ENCODE measurements at regions not wholly inside any gene's neighbourhood (a gene's known extent, or its start where the extent isn't known, plus 50 kb on each side); places are given as distances from the start of the nearest gene placed in this dataset.

- intact Hi-C loops (cut with micrococcal nuclease), result no loop called here
- no peaks in the 10 kb centered on the region for H3K36me3 Mint-ChIP-seq
- no peaks in the 10 kb centered on the region for H3K27me3 Mint-ChIP-seq (ENCODE audit: low read depth in 3 of 3)
- H4K20me1 ChIP-seq (ENCODE audit: insufficient read depth, low read length), result no peaks in the 10 kb centered on the region
- H3K4me1 Mint-ChIP-seq, result no peaks in the 10 kb centered on the region
- no peak overlapping the region for H3K9ac ChIP-seq (ENCODE audit: insufficient read depth, low read length, poor library complexity, severe bottlenecking)
- no CpG with 5 or more reads among the region's 4 CpGs for WGBS (ENCODE audit: insufficient coverage)
- H3K4me1 ChIP-seq (ENCODE audit: control insufficient read depth in 1 of 2, insufficient read depth in 2 of 2, low read length in 2 of 2), result no peaks in the 10 kb centered on the region
- TF ChIP-seq CTCF (IDR thresholded peaks at IDR 0.05), result no peak
- H3K27ac ChIP-seq (ENCODE audit: low read depth in 1 of 2, low read length in 2 of 2), result no peak overlapping the region
- H3K27ac Mint-ChIP-seq, result no peak overlapping the region
- DNase-seq, result no peak
- no peaks in the 10 kb centered on the region for H3K79me2 ChIP-seq (ENCODE audit: insufficient read depth, low read length)
- no peak overlapping the region for H3K4me3 ChIP-seq (replicated peaks in 1 of 3; ENCODE audit: low read depth in 2 of 3, low read length in 3 of 3)
- peaks cover 0 to 11% (median 4%) of the 10 kb centered on the region in 7 donors for H3K9me3 Mint-ChIP-seq
- H3K4me3 Mint-ChIP-seq, result no peak overlapping the region
- H3K36me3 ChIP-seq (replicated peaks in 1 of 2; ENCODE audit: control insufficient read depth in 1 of 2, insufficient read depth in 2 of 2, low read length in 2 of 2), result no peaks in the 10 kb centered on the region
- no peaks in the 10 kb centered on the region for H3K27me3 ChIP-seq (ENCODE audit: control insufficient read depth in 2 of 2, insufficient read depth in 2 of 2, low read length in 2 of 2)
- H2AFZ ChIP-seq (ENCODE audit: insufficient read depth, low read depth, low read length, poor library complexity, severe bottlenecking), result no peak overlapping the region
- peaks cover 3 to 6% of the 10 kb centered on the region in 2 donors for H3K9me3 ChIP-seq (replicated peaks in 1 of 2; ENCODE audit: control insufficient read depth in 1 of 2, insufficient read depth in 1 of 2, low read length in 2 of 2)
- no peak overlapping the region for H3K4me2 ChIP-seq (replicated peaks; ENCODE audit: extremely low read depth, low read length, poor library complexity, severe bottlenecking)
These were observed 179.4 kb upstream of the RGMB start for GRCh38 chr5:98594098-98594497.

GRCh38 chr5:98599016-98599415 is 174.4 kb upstream of the RGMB start:
- intact Hi-C loops (cut with micrococcal nuclease), result no loop called here
- H3K27ac ChIP-seq (ENCODE audit: low read depth in 1 of 2, low read length in 2 of 2), result no peak overlapping the region
- no peaks in the 10 kb centered on the region for H3K27me3 Mint-ChIP-seq (ENCODE audit: low read depth in 3 of 3)
- H3K27me3 ChIP-seq (ENCODE audit: control insufficient read depth in 2 of 2, insufficient read depth in 2 of 2, low read length in 2 of 2), result no peaks in the 10 kb centered on the region
- H3K79me2 ChIP-seq (ENCODE audit: insufficient read depth, low read length), result no peaks in the 10 kb centered on the region
- DNase-seq, result no peak
- no CpG with 5 or more reads among the region's 1 CpG for WGBS (ENCODE audit: insufficient coverage)
- H3K4me3 ChIP-seq (replicated peaks in 1 of 3; ENCODE audit: low read depth in 2 of 3, low read length in 3 of 3), result no peak overlapping the region
- no peaks in the 10 kb centered on the region for H4K20me1 ChIP-seq (ENCODE audit: insufficient read depth, low read length)
- H3K27ac Mint-ChIP-seq, result no peak overlapping the region
- H3K4me3 Mint-ChIP-seq, result no peak overlapping the region
- no peak overlapping the region for H3K4me2 ChIP-seq (replicated peaks; ENCODE audit: extremely low read depth, low read length, poor library complexity, severe bottlenecking)
- H3K9me3 Mint-ChIP-seq, result peaks cover 0 to 14% (median 5%) of the 10 kb centered on the region in 7 donors
- no peaks in the 10 kb centered on the region for H3K36me3 Mint-ChIP-seq
- H3K4me1 Mint-ChIP-seq, result no peaks in the 10 kb centered on the region
- TF ChIP-seq CTCF (IDR thresholded peaks at IDR 0.05), result no peak
- no peak overlapping the region for H3K9ac ChIP-seq (ENCODE audit: insufficient read depth, low read length, poor library complexity, severe bottlenecking)
- no peaks in the 10 kb centered on the region for H3K36me3 ChIP-seq (replicated peaks in 1 of 2; ENCODE audit: control insufficient read depth in 1 of 2, insufficient read depth in 2 of 2, low read length in 2 of 2)
- H3K4me1 ChIP-seq (ENCODE audit: control insufficient read depth in 1 of 2, insufficient read depth in 2 of 2, low read length in 2 of 2), result no peaks in the 10 kb centered on the region
- peaks cover 9 to 11% of the 10 kb centered on the region in 2 donors for H3K9me3 ChIP-seq (replicated peaks in 1 of 2; ENCODE audit: control insufficient read depth in 1 of 2, insufficient read depth in 1 of 2, low read length in 2 of 2)
- H2AFZ ChIP-seq (ENCODE audit: insufficient read depth, low read depth, low read length, poor library complexity, severe bottlenecking), result no peak overlapping the region
